ENCODE measurements at regions not wholly inside any gene's neighbourhood (a gene's known extent, or its start where the extent isn't known, plus 50 kb on each side); places are given as distances from the start of the nearest gene placed in this dataset.

DNA sequence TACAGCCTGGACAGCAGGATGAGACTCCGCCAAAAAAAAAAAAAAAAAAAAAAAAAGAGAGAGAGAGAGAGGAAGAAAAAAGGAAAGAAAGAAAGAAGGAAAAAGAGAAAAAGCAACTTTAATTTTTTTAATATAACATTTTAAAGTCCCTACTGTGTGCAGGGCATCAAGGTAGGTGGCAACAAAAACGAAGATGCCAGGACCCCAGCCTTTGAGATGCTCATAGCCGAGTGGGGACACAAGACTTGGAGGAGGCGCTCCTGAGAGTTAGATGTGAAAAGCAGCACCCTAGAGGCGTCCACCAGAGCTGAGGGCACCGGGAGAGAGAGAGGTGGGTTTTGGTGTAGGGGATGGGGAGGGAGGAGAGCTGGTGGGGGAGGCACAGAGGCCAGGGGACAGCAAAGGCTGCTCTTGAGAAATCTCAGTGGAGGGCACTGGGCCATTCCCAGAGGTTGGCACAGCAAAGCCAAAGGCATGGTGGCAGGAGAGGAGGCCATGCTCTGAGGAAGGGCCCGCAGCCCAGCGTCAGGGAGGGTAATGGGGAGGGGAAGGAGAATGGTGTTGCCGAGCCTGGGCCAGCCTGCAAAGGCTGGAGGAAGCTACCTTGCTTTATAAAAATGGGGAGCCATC lies 135.6 kb downstream of the C9orf50 start:
- DNase-seq, result no peak
- intact Hi-C loops (cut with DNase I), result no loop called here
- TF ChIP-seq, protein P1, sequence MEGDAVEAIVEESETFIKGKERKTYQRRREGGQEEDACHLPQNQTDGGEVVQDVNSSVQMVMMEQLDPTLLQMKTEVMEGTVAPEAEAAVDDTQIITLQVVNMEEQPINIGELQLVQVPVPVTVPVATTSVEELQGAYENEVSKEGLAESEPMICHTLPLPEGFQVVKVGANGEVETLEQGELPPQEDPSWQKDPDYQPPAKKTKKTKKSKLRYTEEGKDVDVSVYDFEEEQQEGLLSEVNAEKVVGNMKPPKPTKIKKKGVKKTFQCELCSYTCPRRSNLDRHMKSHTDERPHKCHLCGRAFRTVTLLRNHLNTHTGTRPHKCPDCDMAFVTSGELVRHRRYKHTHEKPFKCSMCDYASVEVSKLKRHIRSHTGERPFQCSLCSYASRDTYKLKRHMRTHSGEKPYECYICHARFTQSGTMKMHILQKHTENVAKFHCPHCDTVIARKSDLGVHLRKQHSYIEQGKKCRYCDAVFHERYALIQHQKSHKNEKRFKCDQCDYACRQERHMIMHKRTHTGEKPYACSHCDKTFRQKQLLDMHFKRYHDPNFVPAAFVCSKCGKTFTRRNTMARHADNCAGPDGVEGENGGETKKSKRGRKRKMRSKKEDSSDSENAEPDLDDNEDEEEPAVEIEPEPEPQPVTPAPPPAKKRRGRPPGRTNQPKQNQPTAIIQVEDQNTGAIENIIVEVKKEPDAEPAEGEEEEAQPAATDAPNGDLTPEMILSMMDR (IDR thresholded peaks at IDR 0.05), result no peak
- Histone ChIP-seq H3K4me1 (peaks cover 10% of the 10 kb centered on the region), H3K9me3 (no peaks in the 10 kb centered on the region), H3K36me3 (no peaks in the 10 kb centered on the region), H3K27ac (peak overlapping the region; percentile 95), H3K27me3 (no peaks in the 10 kb centered on the region), H3K4me3 (no peak overlapping the region), H3K9ac (ENCODE audit: low read depth in 2 of 2, low read length in 2 of 2) (peak overlapping the region in 1 of 2 donors; percentile 30)

DNA sequence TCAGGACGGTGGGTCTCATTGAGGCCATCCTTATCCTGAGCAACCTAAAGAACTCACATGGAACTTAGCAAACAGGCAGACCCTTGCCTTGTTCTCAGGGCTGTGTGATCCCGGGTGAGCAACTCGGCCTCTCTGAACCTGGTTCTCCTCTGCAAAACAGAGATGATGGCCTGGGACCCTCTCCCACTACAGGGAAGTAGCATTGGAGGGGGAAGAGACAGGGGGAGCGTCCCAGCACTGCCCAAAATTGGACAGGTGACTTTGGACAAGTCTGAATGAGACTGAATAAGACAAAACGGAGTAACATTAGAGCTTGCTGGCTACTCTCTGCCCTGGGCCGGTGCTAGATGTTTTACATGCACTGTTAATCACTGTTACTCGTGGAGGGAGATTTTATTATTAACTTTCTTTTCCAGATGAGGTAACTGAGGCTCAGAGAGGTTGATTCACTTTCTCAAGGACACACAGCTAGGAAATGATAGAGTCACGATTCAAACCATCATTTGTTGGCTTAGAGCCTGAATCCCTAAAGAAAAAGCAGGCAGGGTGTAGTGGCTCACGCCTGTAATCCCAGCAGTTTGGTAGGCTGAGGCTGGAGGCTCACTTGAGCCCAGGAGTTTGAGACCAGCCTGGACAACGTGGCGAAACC lies 136.4 kb downstream of the C9orf50 start:
- Histone ChIP-seq H3K9me3 (no peaks in the 10 kb centered on the region), H3K4me3 (no peak overlapping the region), H3K27ac (peak overlapping the region; percentile 95), H3K36me3 (no peaks in the 10 kb centered on the region), H3K9ac (ENCODE audit: low read depth in 2 of 2, low read length in 2 of 2) (peak overlapping the region; percentile 76 to 86), H3K4me1 (peaks cover 10% of the 10 kb centered on the region), H3K27me3 (no peaks in the 10 kb centered on the region)
- TF ChIP-seq, protein P1 (IDR thresholded peaks at IDR 0.05), result no peak
- intact Hi-C loops (cut with DNase I), result loop anchor here (5.0 kb wide), 2 partner anchors 72 to 312 kb away; no protein-coding TSS in a partner anchor
- DNase-seq, result no peak

DNA sequence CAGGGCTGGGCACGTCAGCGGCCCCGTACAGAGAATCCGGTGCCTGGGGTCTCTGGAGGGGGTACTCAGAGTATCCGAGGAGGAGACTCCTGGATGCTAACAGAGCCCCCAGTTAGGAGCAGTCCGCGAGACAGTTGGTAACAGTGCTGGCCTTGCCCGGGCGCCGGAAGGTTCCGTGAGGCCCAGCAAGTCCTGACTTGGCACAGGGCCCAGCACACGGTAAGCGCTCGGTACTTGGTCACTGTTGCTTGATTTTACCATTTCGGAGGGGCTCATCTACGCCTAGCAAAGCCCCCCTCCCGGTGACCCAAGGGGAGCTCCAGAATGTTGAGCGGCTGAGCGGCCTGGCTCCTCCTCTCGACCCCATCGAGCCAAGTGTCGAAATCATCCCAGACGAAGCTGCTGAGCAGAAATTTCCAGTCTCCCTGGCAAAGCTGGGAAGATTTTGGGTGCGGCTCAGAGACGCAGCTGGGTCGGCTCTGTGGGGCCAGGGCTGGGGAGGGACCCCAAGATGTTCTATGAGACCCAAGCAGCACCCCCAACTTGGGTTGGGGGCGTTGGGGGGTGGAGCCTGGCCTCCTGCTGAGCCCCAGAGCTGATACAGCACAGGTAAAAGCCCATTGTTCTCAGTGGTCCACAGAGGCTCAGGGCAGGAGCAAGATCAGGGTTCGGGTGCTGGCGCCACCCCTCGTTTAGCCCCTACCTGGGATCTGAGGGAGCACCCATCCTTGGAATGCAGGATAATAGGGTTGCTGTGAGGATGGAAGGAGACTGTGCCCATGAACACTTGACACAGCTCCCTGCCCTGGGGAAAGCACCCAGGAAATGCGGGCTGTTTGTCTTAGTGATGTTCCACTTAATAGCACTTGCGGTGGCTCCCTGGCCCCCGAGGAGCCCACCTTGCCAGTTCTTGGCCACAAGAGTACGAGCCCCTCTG lies 137.2 kb downstream of the C9orf50 start:
- Histone ChIP-seq H3K9ac (ENCODE audit: low read depth in 2 of 2, low read length in 2 of 2) (peak overlapping the region; percentile 76 to 86), H3K27me3 (no peaks in the 10 kb centered on the region), H3K4me1 (peaks cover 10% of the 10 kb centered on the region), H3K4me3 (peak overlapping the region; percentile 50), H3K27ac (peak overlapping the region; percentile 95), H3K36me3 (no peaks in the 10 kb centered on the region), H3K9me3 (no peaks in the 10 kb centered on the region)
- TF ChIP-seq, protein P1 (IDR thresholded peaks at IDR 0.05), result no peak
- peak; percentile 90 for DNase-seq
- intact Hi-C loops (cut with DNase I), result loop anchor here (5.0 kb wide), 2 partner anchors 71 to 311 kb away; no protein-coding TSS in a partner anchor

DNA sequence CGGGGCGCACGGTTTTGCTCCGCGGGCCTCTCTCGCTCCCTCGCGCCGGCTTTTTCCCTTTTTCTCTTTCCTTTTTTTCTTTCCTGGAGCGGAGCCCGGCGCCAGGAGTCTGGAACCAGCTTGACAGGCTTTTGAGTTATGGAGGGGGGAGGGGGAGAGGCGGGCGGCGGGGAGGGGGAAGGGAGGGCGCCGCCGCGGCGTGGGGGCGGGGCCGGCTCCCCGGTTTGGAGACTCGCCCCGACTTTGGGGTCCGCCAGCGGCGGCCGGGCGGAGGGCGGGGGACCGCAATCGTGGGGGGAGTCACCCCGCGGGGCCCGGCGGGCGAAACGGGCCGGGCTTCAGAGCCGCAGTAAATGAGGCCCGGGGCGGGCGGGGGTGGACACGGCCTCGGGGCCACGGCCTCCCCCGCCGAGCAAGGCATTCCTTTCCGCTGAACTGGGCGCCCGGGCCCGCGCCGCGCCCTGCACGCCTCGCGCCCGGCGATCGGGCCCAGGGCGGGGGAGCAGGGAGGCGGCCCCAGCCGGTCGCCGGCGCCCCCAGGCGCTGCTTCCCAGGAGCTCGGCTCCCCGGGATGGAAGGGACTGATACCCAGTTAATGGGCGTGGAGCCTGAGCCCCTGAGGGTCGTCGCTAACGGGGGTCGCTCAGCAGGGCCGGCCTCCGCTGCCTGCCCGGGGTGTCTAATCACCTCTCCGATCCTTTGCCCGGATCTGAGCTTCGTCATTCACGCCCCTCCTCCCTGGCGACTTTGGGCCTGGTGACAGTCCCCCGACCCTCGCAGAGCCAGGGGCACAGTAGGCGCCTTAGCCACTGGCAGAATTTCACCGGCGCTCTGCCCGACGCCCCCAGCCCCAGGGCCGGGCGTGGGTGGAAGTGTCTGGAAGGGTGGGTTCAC lies 138.1 kb downstream of the C9orf50 start:
- Histone ChIP-seq H3K4me1 (peaks cover 10% of the 10 kb centered on the region), H3K4me3 (peak overlapping the region; percentile 50), H3K36me3 (no peaks in the 10 kb centered on the region), H3K9me3 (no peaks in the 10 kb centered on the region), H3K27me3 (no peaks in the 10 kb centered on the region), H3K27ac (peak overlapping the region; percentile 95), H3K9ac (ENCODE audit: low read depth in 2 of 2, low read length in 2 of 2) (peak overlapping the region; percentile 83 to 86)
- TF ChIP-seq, protein P1 (IDR thresholded peaks at IDR 0.05), result no peak
- intact Hi-C loops (cut with DNase I), result loop anchor here (5.0 kb wide), 2 partner anchors 70 to 310 kb away; no protein-coding TSS in a partner anchor
- peak; percentile 90 for DNase-seq

Measured in colonic mucosa (tissue), 4 donors.